Psoas muscle (tissue), 7 donors: ENCODE measurements at regions not wholly inside any gene's neighbourhood (a gene's known extent, or its start where the extent isn't known, plus 50 kb on each side); places are given as distances from the start of the nearest gene placed in this dataset.
"Not testable (repeated sequence)": the region's sequence is repeated elsewhere in the genome, so short reads cannot be mapped to it uniquely, and the experiment has no call there.

Experiments used
- ATAC-seq, 4 donors: fragments of 200-7000 bp; cut with Tn5 transposase; one replicate each; pipeline ENCODE4 v1.9.1; 2020; ENCODE audit warnings: moderate library complexity in 3 of 4, mild to moderate bottlenecking in 2 of 4
- DNase-seq, 2 donors: peaks; one replicate each; pipeline ENCODE4 v3.0.0-alpha.2; 2020
- H3K27ac ChIP-seq: fragments of 200-600 bp; one replicate; pipeline ENCODE4 v1.8.0; 2022
- H3K27me3 ChIP-seq, 3 donors: fragments of 200-600 bp in 1 of 3; one replicate each; pipeline versions ENCODE4 v1.6.1 to v1.8.0; 2013 to 2022; ENCODE audit warnings: low read length in 2 of 3, mild to moderate bottlenecking in 2 of 3, moderate library complexity in 1 of 3; ENCODE audit not compliant: insufficient read depth in 3 of 3
- H3K36me3 ChIP-seq, 2 donors: fragments of 200-600 bp in 1 of 2; one replicate each; pipeline versions ENCODE4 v1.6.1 to v1.8.0; 2013 to 2022; ENCODE audit warnings: low read depth in 1 of 2, mild to moderate bottlenecking in 1 of 2, moderate library complexity in 1 of 2; ENCODE audit not compliant: insufficient read depth in 1 of 2
- H3K4me1 ChIP-seq: fragments of 200-600 bp; one replicate; pipeline ENCODE4 v1.8.0; 2022
- H3K4me3 ChIP-seq: fragments of 200-600 bp; one replicate; pipeline ENCODE4 v1.8.0; 2022; ENCODE audit warnings: mild to moderate bottlenecking
- H3K9me3 ChIP-seq: fragments of 200-600 bp; one replicate; pipeline ENCODE4 v1.8.0; 2022
- CTCF ChIP-seq: fragments of 200-600 bp; IDR thresholded peaks from one replicate; pipeline ENCODE4 v1.8.0; 2022; ENCODE audit warnings: antibody characterized with exemption
- WGBS, 3 donors: extraction: QIAGEN DNeasy Blood & Tissue Kit; methylation state at CpG; one replicate each; pipeline versions ENCODE4 v1.1.6 to v1.1.7; 2013; 5-methylcytosine and 5-hydroxymethylcytosine counted together
- intact Hi-C, 2 donors: fragments of 100-400 bp; cut with DNase I; formaldehyde crosslinking; loops; one replicate each; pipeline versions ENCODE4 v1.11.0 to v1.14.2; 2022
- donor health status: healthy with polysubstance abuse.
- donor health status: DM: no; HTN: no; CAD: no; lungs with moderate emphysema.
- donor health status: Bipolar disorder and iron deficiency.
- donor health status: healthy.
- donor health status: DM: yes; HTN: yes; CAD: no.
- donor health status: DM: no; HTN: no; CAD: no.
- donor health status: DM: yes; HTN: yes; CAD: no.

GRCh38 chr3:115401851-115402501 is 221.3 kb upstream of the GAP43 start:
- ATAC-seq: no peak
- no peaks in the 10 kb centered on the region for H3K4me1 ChIP-seq
- H3K36me3 ChIP-seq: no peaks in the 10 kb centered on the region
- H3K4me3 ChIP-seq: no peak overlapping the region
- no peak overlapping the region for H3K27ac ChIP-seq
- DNase-seq: no peak
- no peaks in the 10 kb centered on the region for H3K27me3 ChIP-seq
- H3K9me3 ChIP-seq: no peaks in the 10 kb centered on the region
- WGBS, 3 donors: 94 to 99% (median 98%) methylated on average over 1 of the region's 1 CpG
- intact Hi-C loops: no loop called here
- no peak for TF ChIP-seq CTCF

- Histone ChIP-seq H3K36me3 (no peaks in the 10 kb centered on the region), H3K4me1 (no peaks in the 10 kb centered on the region), H3K4me3 (no peak overlapping the region), H3K9me3 (no peaks in the 10 kb centered on the region), H3K27ac (no peak overlapping the region), H3K27me3 (no peaks in the 10 kb centered on the region)
- intact Hi-C loops: no loop called here
- ATAC-seq (no peak), DNase-seq (no peak)
- TF ChIP-seq CTCF: no peak
Measured at GRCh38 chr3:115402651-115403050, 220.7 kb upstream of the GAP43 start.

GRCh38 chr3:115403786-115404185 is 219.5 kb upstream of the GAP43 start:
- WGBS, 3 donors: 70 to 77% (median 71%) methylated on average over 2 of the region's 2 CpGs
- no peak overlapping the region for H3K4me3 ChIP-seq
- TF ChIP-seq CTCF: no peak
- intact Hi-C loops: no loop called here
- H3K4me1 ChIP-seq: no peaks in the 10 kb centered on the region
- DNase-seq (no peak), ATAC-seq (no peak)
- no peaks in the 10 kb centered on the region for H3K9me3 ChIP-seq
- no peaks in the 10 kb centered on the region for H3K36me3 ChIP-seq
- no peak overlapping the region for H3K27ac ChIP-seq
- H3K27me3 ChIP-seq: no peaks in the 10 kb centered on the region

- TF ChIP-seq CTCF: no peak
- H3K36me3 ChIP-seq: no peaks in the 10 kb centered on the region
- H3K4me1 ChIP-seq: no peaks in the 10 kb centered on the region
- 59 to 70% (median 60%) methylated on average over 5 of the region's 5 CpGs for WGBS, 3 donors
- intact Hi-C loops: no loop called here
- no peak for ATAC-seq
- H3K9me3 ChIP-seq: no peaks in the 10 kb centered on the region
- DNase-seq: no peak
- H3K27me3 ChIP-seq: no peaks in the 10 kb centered on the region
- H3K4me3 ChIP-seq: no peak overlapping the region
- H3K27ac ChIP-seq: no peak overlapping the region
Measured at GRCh38 chr3:115409596-115409995, 213.7 kb upstream of the GAP43 start.

- ATAC-seq, DNase-seq, H3K9me3 ChIP-seq, H3K27me3 ChIP-seq, H3K4me1 ChIP-seq, intact Hi-C loops, H3K36me3 ChIP-seq, H3K27ac ChIP-seq, H3K4me3 ChIP-seq: not testable (repeated sequence)
- WGBS, 3 donors: 91 to 98% (median 92%) methylated on average over 4 of the region's 4 CpGs
Measured at GRCh38 chr3:115414610-115415009, 208.7 kb upstream of the GAP43 start.
